ENCODE measurements at regions not wholly inside any gene's neighbourhood (a gene's known extent, or its start where the extent isn't known, plus 50 kb on each side); places are given as distances from the start of the nearest gene placed in this dataset.

GRCh38 chr13:110092831-110093247 lies 214.1 kb downstream of the COL4A1 start:
- TF ChIP-seq POLR2A (IDR thresholded peaks at IDR 0.05; ENCODE audit: low read depth, low read length) (no peak), POLR2AphosphoS5 (IDR thresholded peaks at IDR 0.05; ENCODE audit: low read depth, low read length) (no peak)

Data from GM12892 (cell line).